Psoas muscle (tissue), 7 donors: ENCODE measurements at regions not wholly inside any gene's neighbourhood (a gene's known extent, or its start where the extent isn't known, plus 50 kb on each side); places are given as distances from the start of the nearest gene placed in this dataset.

Source experiments
- ATAC-seq, 4 donors: fragments of 200-7000 bp; cut with Tn5 transposase; one replicate each; pipeline ENCODE4 v1.9.1; 2020; ENCODE audit warnings: moderate library complexity in 3 of 4, mild to moderate bottlenecking in 2 of 4
- DNase-seq, 2 donors: peaks; one replicate each; pipeline ENCODE4 v3.0.0-alpha.2; 2020
- H3K27ac ChIP-seq: fragments of 200-600 bp; one replicate; pipeline ENCODE4 v1.8.0; 2022
- H3K27me3 ChIP-seq, 3 donors: fragments of 200-600 bp in 1 of 3; one replicate each; pipeline versions ENCODE4 v1.6.1 to v1.8.0; 2013 to 2022; ENCODE audit warnings: low read length in 2 of 3, mild to moderate bottlenecking in 2 of 3, moderate library complexity in 1 of 3; ENCODE audit not compliant: insufficient read depth in 3 of 3
- H3K36me3 ChIP-seq, 2 donors: fragments of 200-600 bp in 1 of 2; one replicate each; pipeline versions ENCODE4 v1.6.1 to v1.8.0; 2013 to 2022; ENCODE audit warnings: low read depth in 1 of 2, mild to moderate bottlenecking in 1 of 2, moderate library complexity in 1 of 2; ENCODE audit not compliant: insufficient read depth in 1 of 2
- H3K4me1 ChIP-seq: fragments of 200-600 bp; one replicate; pipeline ENCODE4 v1.8.0; 2022
- H3K4me3 ChIP-seq: fragments of 200-600 bp; one replicate; pipeline ENCODE4 v1.8.0; 2022; ENCODE audit warnings: mild to moderate bottlenecking
- H3K9me3 ChIP-seq: fragments of 200-600 bp; one replicate; pipeline ENCODE4 v1.8.0; 2022
- WGBS, 3 donors: extraction: QIAGEN DNeasy Blood & Tissue Kit; methylation state at CpG; one replicate each; pipeline versions ENCODE4 v1.1.6 to v1.1.7; 2013; 5-methylcytosine and 5-hydroxymethylcytosine counted together
- intact Hi-C, 2 donors: fragments of 100-400 bp; cut with DNase I; formaldehyde crosslinking; loops; one replicate each; pipeline versions ENCODE4 v1.11.0 to v1.14.2; 2022
- TF ChIP-seq, protein P1 (sequence below): fragments of 200-600 bp; IDR thresholded peaks from one replicate; pipeline ENCODE4 v1.8.0; 2022; ENCODE audit warnings: antibody characterized with exemption
- donor health status: healthy with polysubstance abuse.
- donor health status: DM: no; HTN: no; CAD: no; lungs with moderate emphysema.
- donor health status: Bipolar disorder and iron deficiency.
- donor health status: healthy.
- donor health status: DM: yes; HTN: yes; CAD: no.
- donor health status: DM: no; HTN: no; CAD: no.
- donor health status: DM: yes; HTN: yes; CAD: no.

GRCh38 chr12:67450441-67450840 lies 181.3 kb downstream of the CAND1 start:
- no peak overlapping the region for H3K27ac ChIP-seq
- H3K27me3 ChIP-seq: no peaks in the 10 kb centered on the region
- intact Hi-C loops: no loop called here
- no peaks in the 10 kb centered on the region for H3K4me1 ChIP-seq
- DNase-seq: no peak
- WGBS, 3 donors: 83 to 93% (median 89%) methylated on average over 4 of the region's 4 CpGs
- H3K9me3 ChIP-seq: no peaks in the 10 kb centered on the region
- H3K4me3 ChIP-seq: no peak overlapping the region
- H3K36me3 ChIP-seq: no peaks in the 10 kb centered on the region
- ATAC-seq: no peak
- TF ChIP-seq, protein P1, sequence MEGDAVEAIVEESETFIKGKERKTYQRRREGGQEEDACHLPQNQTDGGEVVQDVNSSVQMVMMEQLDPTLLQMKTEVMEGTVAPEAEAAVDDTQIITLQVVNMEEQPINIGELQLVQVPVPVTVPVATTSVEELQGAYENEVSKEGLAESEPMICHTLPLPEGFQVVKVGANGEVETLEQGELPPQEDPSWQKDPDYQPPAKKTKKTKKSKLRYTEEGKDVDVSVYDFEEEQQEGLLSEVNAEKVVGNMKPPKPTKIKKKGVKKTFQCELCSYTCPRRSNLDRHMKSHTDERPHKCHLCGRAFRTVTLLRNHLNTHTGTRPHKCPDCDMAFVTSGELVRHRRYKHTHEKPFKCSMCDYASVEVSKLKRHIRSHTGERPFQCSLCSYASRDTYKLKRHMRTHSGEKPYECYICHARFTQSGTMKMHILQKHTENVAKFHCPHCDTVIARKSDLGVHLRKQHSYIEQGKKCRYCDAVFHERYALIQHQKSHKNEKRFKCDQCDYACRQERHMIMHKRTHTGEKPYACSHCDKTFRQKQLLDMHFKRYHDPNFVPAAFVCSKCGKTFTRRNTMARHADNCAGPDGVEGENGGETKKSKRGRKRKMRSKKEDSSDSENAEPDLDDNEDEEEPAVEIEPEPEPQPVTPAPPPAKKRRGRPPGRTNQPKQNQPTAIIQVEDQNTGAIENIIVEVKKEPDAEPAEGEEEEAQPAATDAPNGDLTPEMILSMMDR: no peak

DNA sequence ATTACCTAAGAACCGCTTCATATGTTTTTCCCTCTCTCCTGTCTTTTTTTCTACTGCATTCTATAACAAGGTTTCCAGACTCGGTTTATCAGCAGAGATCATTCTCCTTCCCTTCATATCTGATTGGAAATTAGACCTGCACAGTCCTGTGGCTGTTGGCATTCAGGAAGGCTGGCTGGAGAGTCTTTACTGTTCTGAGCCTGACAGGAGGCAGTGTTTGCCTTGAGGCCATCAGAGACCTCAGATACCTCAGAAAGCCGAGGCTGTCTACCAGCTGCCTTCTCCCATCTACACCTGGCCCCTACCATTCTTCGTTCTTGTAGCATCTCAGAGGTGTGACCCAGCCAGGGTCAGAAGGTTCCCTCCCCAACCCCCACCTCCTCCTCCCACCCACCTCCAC lies 182.0 kb downstream of the CAND1 start:
- H3K36me3 ChIP-seq: no peaks in the 10 kb centered on the region
- H3K9me3 ChIP-seq: no peaks in the 10 kb centered on the region
- no peaks in the 10 kb centered on the region for H3K27me3 ChIP-seq
- peaks cover 3% of the 10 kb centered on the region for H3K4me1 ChIP-seq
- TF ChIP-seq, protein P1: no peak
- WGBS, 3 donors: 62 to 77% (median 71%) methylated on average over 4 of the region's 4 CpGs
- no peak overlapping the region for H3K4me3 ChIP-seq
- H3K27ac ChIP-seq: no peak overlapping the region
- DNase-seq: no peak
- intact Hi-C loops: no loop called here
- ATAC-seq: no peak

GRCh38 chr12:67452119-67452805 lies 183.1 kb downstream of the CAND1 start:
- no peak overlapping the region for H3K4me3 ChIP-seq
- no peaks in the 10 kb centered on the region for H3K36me3 ChIP-seq
- TF ChIP-seq, protein P1: no peak
- no peaks in the 10 kb centered on the region for H3K9me3 ChIP-seq
- no peak for DNase-seq
- peaks cover 11% of the 10 kb centered on the region for H3K4me1 ChIP-seq
- ATAC-seq: no peak
- H3K27ac ChIP-seq: no peak overlapping the region
- H3K27me3 ChIP-seq: no peaks in the 10 kb centered on the region
- 72 to 88% (median 86%) methylated on average over 7 of the region's 7 CpGs for whole genome bisulfite sequencing, 3 donors
- intact Hi-C loops: no loop called here

- no peak overlapping the region for H3K27ac ChIP-seq
- H3K4me1 ChIP-seq: peaks cover 19% of the 10 kb centered on the region
- intact Hi-C loops: no loop called here
- DNase-seq (no peak), ATAC-seq (no peak)
- TF ChIP-seq, protein P1: no peak
- no peaks in the 10 kb centered on the region for H3K27me3 ChIP-seq
- no peaks in the 10 kb centered on the region for H3K36me3 ChIP-seq
- H3K9me3 ChIP-seq: no peaks in the 10 kb centered on the region
- H3K4me3 ChIP-seq: no peak overlapping the region
- WGBS, 3 donors: 60 to 94% (median 92%) methylated on average over 3 of the region's 3 CpGs
These were observed 184.0 kb downstream of the CAND1 start for GRCh38 chr12:67453191-67453590.

DNA sequence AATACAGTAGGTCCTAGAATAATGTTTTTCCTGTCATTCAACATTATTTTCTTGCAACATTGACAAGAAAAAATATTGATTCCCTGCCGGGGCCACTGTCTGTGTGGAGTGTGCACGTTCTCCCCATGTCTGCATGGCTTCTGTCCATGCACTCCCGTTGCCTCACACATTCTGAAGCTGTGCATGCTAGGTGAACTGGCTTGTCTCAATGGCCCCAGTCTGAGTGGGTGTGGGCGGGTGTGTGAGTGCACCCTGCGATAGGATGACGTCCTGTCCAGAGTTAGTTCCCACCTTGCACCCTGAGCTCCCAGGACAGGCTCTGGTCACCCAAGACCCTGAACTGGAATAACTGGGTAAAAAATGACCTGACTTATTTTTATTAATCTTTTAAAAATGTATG lies 186.1 kb downstream of the CAND1 start:
- DNase-seq (no peak), ATAC-seq (no peak)
- no peaks in the 10 kb centered on the region for H3K27me3 ChIP-seq
- peaks cover 28% of the 10 kb centered on the region for H3K4me1 ChIP-seq
- H3K27ac ChIP-seq: no peak overlapping the region
- no peak overlapping the region for H3K4me3 ChIP-seq
- TF ChIP-seq, protein P1: no peak
- intact Hi-C loops: no loop called here
- H3K9me3 ChIP-seq: no peaks in the 10 kb centered on the region
- H3K36me3 ChIP-seq: no peaks in the 10 kb centered on the region
- WGBS, 3 donors: 75 to 90% (median 80%) methylated on average over 6 of the region's 6 CpGs
